ENCODE measurements at regions not wholly inside any gene's neighbourhood (a gene's known extent, or its start where the extent isn't known, plus 50 kb on each side); places are given as distances from the start of the nearest gene placed in this dataset.

DNA sequence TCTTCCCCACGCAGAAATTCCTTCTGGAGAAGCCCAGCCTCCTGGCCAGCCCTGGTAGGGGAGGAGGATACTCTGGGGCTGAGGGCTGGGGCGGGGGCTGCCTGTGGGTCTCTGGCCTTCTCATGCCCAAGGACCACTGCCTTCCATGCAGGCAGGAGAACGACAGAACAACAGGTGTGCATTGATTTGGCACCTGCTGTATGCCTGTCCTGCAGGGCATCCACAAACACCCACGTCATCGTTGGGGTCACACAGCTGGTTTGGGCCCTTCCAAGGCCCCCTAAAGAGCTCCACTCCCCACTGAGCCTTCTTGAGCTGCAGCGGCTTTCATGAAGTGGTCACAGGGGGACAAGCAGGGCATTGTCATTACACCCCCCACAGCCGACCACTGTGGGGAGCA lies 60.4 kb downstream of the PHETA1 start:
- TF ChIP-seq, protein P1, sequence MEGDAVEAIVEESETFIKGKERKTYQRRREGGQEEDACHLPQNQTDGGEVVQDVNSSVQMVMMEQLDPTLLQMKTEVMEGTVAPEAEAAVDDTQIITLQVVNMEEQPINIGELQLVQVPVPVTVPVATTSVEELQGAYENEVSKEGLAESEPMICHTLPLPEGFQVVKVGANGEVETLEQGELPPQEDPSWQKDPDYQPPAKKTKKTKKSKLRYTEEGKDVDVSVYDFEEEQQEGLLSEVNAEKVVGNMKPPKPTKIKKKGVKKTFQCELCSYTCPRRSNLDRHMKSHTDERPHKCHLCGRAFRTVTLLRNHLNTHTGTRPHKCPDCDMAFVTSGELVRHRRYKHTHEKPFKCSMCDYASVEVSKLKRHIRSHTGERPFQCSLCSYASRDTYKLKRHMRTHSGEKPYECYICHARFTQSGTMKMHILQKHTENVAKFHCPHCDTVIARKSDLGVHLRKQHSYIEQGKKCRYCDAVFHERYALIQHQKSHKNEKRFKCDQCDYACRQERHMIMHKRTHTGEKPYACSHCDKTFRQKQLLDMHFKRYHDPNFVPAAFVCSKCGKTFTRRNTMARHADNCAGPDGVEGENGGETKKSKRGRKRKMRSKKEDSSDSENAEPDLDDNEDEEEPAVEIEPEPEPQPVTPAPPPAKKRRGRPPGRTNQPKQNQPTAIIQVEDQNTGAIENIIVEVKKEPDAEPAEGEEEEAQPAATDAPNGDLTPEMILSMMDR (IDR thresholded peaks at IDR 0.05), result no peak
- no peak for TF ChIP-seq POLR2A (IDR thresholded peaks at IDR 0.05)

All from heart left ventricle (tissue), 13 donors.